OCI-LY7 (cell line): ENCODE measurements at regions not wholly inside any gene's neighbourhood (a gene's known extent, or its start where the extent isn't known, plus 50 kb on each side); places are given as distances from the start of the nearest gene placed in this dataset.

Source experiments
- BruUV-seq: library from RNA; stranded (reverse); fragments of 400-500 nt; replicated peaks from 2 replicates; lab custom pipeline; 2021; lab: Mats Ljungman, UMichigan
- CTCF ChIA-PET: fragments of 300-600 bp; sonication (Branson Sonifier 250); formaldehyde crosslinking; loops from one replicate; lab custom pipeline; 2022; ENCODE audit warnings: antibody characterized with exemption; ENCODE audit not compliant: unreplicated experiment; lab: Charles Lee
- POLR2A ChIA-PET: fragments of 300-600 bp; sonication (Branson Sonifier 250); formaldehyde crosslinking; loops from one replicate; lab custom pipeline; 2022; ENCODE audit warnings: antibody characterized with exemption; lab: Charles Lee
- DNase-seq: peaks from one replicate; pipeline ENCODE4 v3.0.0-alpha.2; 2015; ENCODE audit warnings: low spot score
- H2AFZ ChIP-seq: fragments of 200-600 bp; sonication (generic), shearing (Covaris generic); 2 replicates; pipeline ENCODE4 v1.6.1; 2014; ENCODE audit warnings: mild to moderate bottlenecking, antibody characterized with exemption, low read length, moderate library complexity
- H3K27ac ChIP-seq: fragments of 200-600 bp; sonication (generic); 2 replicates; pipeline ENCODE4 v1.5.1; 2014; ENCODE audit warnings: mixed run types, low read depth, mild to moderate bottlenecking, moderate library complexity, low read length, inconsistent platforms; ENCODE audit not compliant: poor library complexity, severe bottlenecking
- H3K36me3 ChIP-seq: fragments of 200-600 bp; sonication (generic); 2 replicates; pipeline ENCODE4 v1.6.1; 2014; ENCODE audit warnings: mild to moderate bottlenecking, antibody characterized with exemption, low read length, moderate library complexity, mixed read lengths; ENCODE audit not compliant: insufficient read depth
- H3K4me1 ChIP-seq: fragments of 200-600 bp; sonication (generic); 2 replicates; pipeline ENCODE4 v1.5.1; 2014; ENCODE audit warnings: mild to moderate bottlenecking, low read length; ENCODE audit not compliant: insufficient read depth, poor library complexity, severe bottlenecking
- H3K4me2 ChIP-seq: fragments of 200-600 bp; sonication (generic); 2 replicates; pipeline ENCODE4 v1.6.1; 2014; ENCODE audit warnings: mild to moderate bottlenecking, low read length
- H3K4me3 ChIP-seq: fragments of 200-600 bp; sonication (generic); 2 replicates; pipeline ENCODE4 v1.5.1; 2014; ENCODE audit warnings: mild to moderate bottlenecking, low read depth, low read length; ENCODE audit not compliant: poor library complexity, severe bottlenecking
- H3K79me2 ChIP-seq: fragments of 200-600 bp; sonication (generic); 2 replicates; pipeline ENCODE4 v1.6.1; 2016; ENCODE audit warnings: low read depth, mild to moderate bottlenecking, low read length, moderate library complexity, mixed read lengths; ENCODE audit not compliant: insufficient read depth
- H3K9me2 ChIP-seq: fragments of 200-600 bp; sonication (generic); 2 replicates; pipeline ENCODE4 v1.6.1; 2016; ENCODE audit warnings: mild to moderate bottlenecking, low read length, mixed read lengths; ENCODE audit not compliant: insufficient read depth
- H3K9me3 ChIP-seq: fragments of 200-600 bp; sonication (generic); 2 replicates; pipeline ENCODE4 v1.6.1; 2014; ENCODE audit warnings: mild to moderate bottlenecking, mixed run types, low read length, mixed read lengths
- H4K20me1 ChIP-seq: fragments of 200-600 bp; sonication (generic); 2 replicates; pipeline ENCODE4 v1.6.1; 2014; ENCODE audit warnings: mild to moderate bottlenecking, antibody characterized with exemption, low read length, moderate library complexity, mixed read lengths; ENCODE audit not compliant: insufficient read depth
- CTCF ChIP-seq: fragments of 200-600 bp; sonication (generic); conservative IDR thresholded peaks from 2 replicates; pipeline ENCODE4 v1.5.1; 2014; ENCODE audit warnings: mild to moderate bottlenecking, antibody characterized with exemption, low read length, moderate library complexity, mixed read lengths
- EZH2phosphoT487 ChIP-seq: fragments of 200-600 bp; sonication (generic); IDR thresholded peaks from 2 replicates; pipeline ENCODE4 v1.6.1; 2018; ENCODE audit warnings: low read depth, borderline replicate concordance, mild to moderate bottlenecking, mixed run types, antibody characterized with exemption, low read length, moderate library complexity, mixed read lengths
- intact Hi-C: fragments of 100-400 bp; cut with micrococcal nuclease; formaldehyde crosslinking; loops from one replicate; pipeline ENCODE4 v1.10.0; 2022; ENCODE audit not compliant: unreplicated experiment

- Histone ChIP-seq H3K79me2 (no peaks in the 10 kb centered on the region), H3K27ac (no peak overlapping the region), H3K36me3 (no peaks in the 10 kb centered on the region), H3K4me3 (no peak overlapping the region), H2AFZ (no peak overlapping the region), H4K20me1 (no peaks in the 10 kb centered on the region), H3K9me3 (no peaks in the 10 kb centered on the region), H3K4me1 (no peaks in the 10 kb centered on the region), H3K9me2 (no peaks in the 10 kb centered on the region), H3K4me2 (no peak overlapping the region)
- CTCF ChIA-PET = no interaction called here
- intact Hi-C loops = no loop called here
- TF ChIP-seq CTCF (no peak), EZH2phosphoT487 (no peak)
- BruUV-seq = no TSS peak
- POLR2A ChIA-PET = no interaction called here
- no peak for DNase-seq
Measured at GRCh38 chr1:29414086-29414485, 177.8 kb downstream of the PTPRU start.

GRCh38 chr1:29413661-29414060 lies 177.3 kb downstream of the PTPRU start:
- no peak overlapping the region for H3K4me3 ChIP-seq
- CTCF ChIA-PET = no interaction called here
- H2AFZ ChIP-seq = no peak overlapping the region
- intact Hi-C loops = no loop called here
- no peaks in the 10 kb centered on the region for H3K4me1 ChIP-seq
- no peak overlapping the region for H3K27ac ChIP-seq
- no peaks in the 10 kb centered on the region for H3K36me3 ChIP-seq
- no peaks in the 10 kb centered on the region for H3K9me2 ChIP-seq
- H3K9me3 ChIP-seq = no peaks in the 10 kb centered on the region
- H3K4me2 ChIP-seq = no peak overlapping the region
- no peak for DNase-seq
- TF ChIP-seq CTCF = no peak
- TF ChIP-seq EZH2phosphoT487 = no peak
- POLR2A ChIA-PET = no interaction called here
- no peaks in the 10 kb centered on the region for H4K20me1 ChIP-seq
- no TSS peak for BruUV-seq
- no peaks in the 10 kb centered on the region for H3K79me2 ChIP-seq

- no peaks in the 10 kb centered on the region for H3K4me1 ChIP-seq
- no peak overlapping the region for H3K4me3 ChIP-seq
- H3K9me3 ChIP-seq = no peaks in the 10 kb centered on the region
- no peaks in the 10 kb centered on the region for H3K36me3 ChIP-seq
- H3K4me2 ChIP-seq = no peak overlapping the region
- intact Hi-C loops = no loop called here
- H3K79me2 ChIP-seq = no peaks in the 10 kb centered on the region
- no peak for DNase-seq
- CTCF ChIA-PET = no interaction called here
- no peak overlapping the region for H3K27ac ChIP-seq
- H4K20me1 ChIP-seq = no peaks in the 10 kb centered on the region
- H2AFZ ChIP-seq = no peak overlapping the region
- POLR2A ChIA-PET = no interaction called here
- no peaks in the 10 kb centered on the region for H3K9me2 ChIP-seq
- TF ChIP-seq CTCF (no peak), EZH2phosphoT487 (no peak)
- BruUV-seq = no TSS peak
Measured at GRCh38 chr1:29412591-29412990, 176.3 kb downstream of the PTPRU start.
